ENCODE measurements at regions not wholly inside any gene's neighbourhood (a gene's known extent, or its start where the extent isn't known, plus 50 kb on each side); places are given as distances from the start of the nearest gene placed in this dataset.
"Not testable (repeated sequence)": the region's sequence is repeated elsewhere in the genome, so short reads cannot be mapped to it uniquely, and the experiment has no call there.

- no peak for DNase-seq (ENCODE audit: low read depth in 2 of 2)
Observed at GRCh38 chr5:57750891-57751290, 268.3 kb upstream of the ACTBL2 start.

- DNase-seq (ENCODE audit: low read depth in 2 of 2) = no peak
Observed at GRCh38 chr5:57750282-57750681, 267.7 kb upstream of the ACTBL2 start.

GRCh38 chr5:57749396-57749795, 266.8 kb upstream of the ACTBL2 start:
- DNase-seq (ENCODE audit: low read depth in 2 of 2) = no peak

- DNase-seq (ENCODE audit: low read depth in 2 of 2) = no peak
Observed at GRCh38 chr5:57745700-57746651, 263.4 kb upstream of the ACTBL2 start.

- no peak for DNase-seq (ENCODE audit: low read depth in 2 of 2)
Observed at GRCh38 chr5:57745029-57745428, 262.4 kb upstream of the ACTBL2 start.

- no peak for DNase-seq (ENCODE audit: low read depth in 2 of 2)
Observed at GRCh38 chr5:57741336-57741735, 258.7 kb upstream of the ACTBL2 start.

- no peak for DNase-seq (ENCODE audit: low read depth in 2 of 2)
Observed at GRCh38 chr5:57738787-57739186, 256.2 kb upstream of the ACTBL2 start.

GRCh38 chr5:57738301-57738700, 255.7 kb upstream of the ACTBL2 start:
- no peak for DNase-seq (ENCODE audit: low read depth in 2 of 2)

GRCh38 chr5:57736716-57737115, 254.1 kb upstream of the ACTBL2 start:
- DNase-seq (ENCODE audit: low read depth in 2 of 2) = no peak

GRCh38 chr5:57735279-57736153, 252.9 kb upstream of the ACTBL2 start:
- DNase-seq (ENCODE audit: low read depth in 2 of 2) = not testable (repeated sequence)

GRCh38 chr5:57734296-57734695, 251.7 kb upstream of the ACTBL2 start:
- DNase-seq (ENCODE audit: low read depth in 2 of 2) = no peak

GRCh38 chr5:57727591-57727990, 245.0 kb upstream of the ACTBL2 start:
- DNase-seq (ENCODE audit: low read depth in 2 of 2) = no peak

GRCh38 chr5:57725658-57726504, 243.3 kb upstream of the ACTBL2 start:
- DNase-seq (ENCODE audit: low read depth in 2 of 2) = no peak

- no peak for DNase-seq (ENCODE audit: low read depth in 2 of 2)
Observed at GRCh38 chr5:57724836-57725235, 242.2 kb upstream of the ACTBL2 start.

- no peak for DNase-seq (ENCODE audit: low read depth in 2 of 2)
Observed at GRCh38 chr5:57721226-57721625, 238.6 kb upstream of the ACTBL2 start.

GRCh38 chr5:57720656-57721055, 238.0 kb upstream of the ACTBL2 start:
- no peak for DNase-seq (ENCODE audit: low read depth in 2 of 2)

GRCh38 chr5:57719216-57719615, 236.6 kb upstream of the ACTBL2 start:
- DNase-seq (ENCODE audit: low read depth in 2 of 2) = no peak

- DNase-seq (ENCODE audit: low read depth in 2 of 2) = no peak
Observed at GRCh38 chr5:57718155-57718554, 235.5 kb upstream of the ACTBL2 start.

- DNase-seq (ENCODE audit: low read depth in 2 of 2) = no peak
Observed at GRCh38 chr5:57717555-57717954, 234.9 kb upstream of the ACTBL2 start.

- DNase-seq (ENCODE audit: low read depth in 2 of 2) = no peak
Observed at GRCh38 chr5:57716661-57717060, 234.1 kb upstream of the ACTBL2 start.

- no peak for DNase-seq (ENCODE audit: low read depth in 2 of 2)
Observed at GRCh38 chr5:57715296-57715695, 232.7 kb upstream of the ACTBL2 start.

GRCh38 chr5:57713535-57713934, 230.9 kb upstream of the ACTBL2 start:
- DNase-seq (ENCODE audit: low read depth in 2 of 2) = not testable (repeated sequence)
